HCT116 (cell line): ENCODE measurements at regions not wholly inside any gene's neighbourhood (a gene's known extent, or its start where the extent isn't known, plus 50 kb on each side); places are given as distances from the start of the nearest gene placed in this dataset.

ENCODE experiments used
- ATAC-seq: fragments of 200-7000 bp; cut with Tn5 transposase; 2 replicates; pipeline ENCODE4 v1.9.1; 2020; ENCODE audit warnings: mild to moderate bottlenecking, moderate library complexity
- BruUV-seq: library from RNA; stranded (reverse); fragments of 400-500 nt; replicated peaks from 2 replicates; lab custom pipeline; 2021; lab: Mats Ljungman, UMichigan
- CTCF ChIA-PET: fragments of 300-600 bp; sonication (Branson Sonifier 250); formaldehyde crosslinking; loops from one replicate; lab custom pipeline; 2021; ENCODE audit warnings: antibody characterized with exemption; lab: Charles Lee
- POLR2A ChIA-PET: fragments of 300-600, 350-600 bp; sonication (Branson Sonifier 250); formaldehyde crosslinking; loops from one replicate; lab custom pipeline; 2021; ENCODE audit warnings: antibody characterized with exemption; lab: Charles Lee
- RAD21 ChIA-PET, 2 experiments: fragments of 300-600 bp; sonication (Branson Sonifier 250); formaldehyde crosslinking; loops; one replicate each; lab custom pipeline; 2023; ENCODE audit warnings: low total read pairs in 2 of 2; ENCODE audit not compliant: uncharacterized antibody in 2 of 2, unreplicated experiment in 2 of 2, low non-redundant PET in 1 of 2; lab: Charles Lee
- DNase-seq: peaks from one replicate; pipeline ENCODE4 v3.0.0-alpha.2; 2010; ENCODE audit warnings: low read depth, low spot score
- H2AFZ ChIP-seq: fragments of 200-600 bp; shearing (Covaris generic), sonication (generic); 2 replicates; pipeline ENCODE4 v1.6.1; 2017; ENCODE audit warnings: low read depth, mixed run types, mixed read lengths, antibody characterized with exemption, low read length; ENCODE audit not compliant: poor library complexity, severe bottlenecking
- H3K27ac ChIP-seq: 2 replicates; pipeline ENCODE4 v1.5.1; 2012; ENCODE audit warnings: low read depth, low read length
- H3K27me3 ChIP-seq: fragments of 200-600 bp; sonication (generic); 2 replicates; pipeline ENCODE4 v1.6.1; 2016; ENCODE audit warnings: mixed run types, low read length, mixed read lengths; ENCODE audit not compliant: insufficient read depth
- H3K36me3 ChIP-seq, 2 experiments: fragments of 200-500 bp in 1 of 2; fragments of 200-600 bp in 1 of 2; sonication (Bioruptor generic) in 1 of 2; sonication (generic) in 1 of 2; 2 replicates each; pipeline versions ENCODE4 v1.5.1 to v1.6.1; 2014 to 2016; ENCODE audit warnings: low read length in 2 of 2, inconsistent platforms in 1 of 2, mixed read lengths in 1 of 2, mixed run types in 1 of 2; ENCODE audit not compliant: insufficient read depth in 2 of 2, control insufficient read depth in 1 of 2
- H3K4me1 ChIP-seq, 2 experiments: fragments of 200-600 bp in 1 of 2; sonication (generic) in 1 of 2; 2 replicates each; pipeline versions ENCODE4 v1.5.1 to v1.6.1; 2012 to 2017; ENCODE audit warnings: low read length in 2 of 2, inconsistent platforms in 1 of 2, mild to moderate bottlenecking in 1 of 2, mixed read lengths in 1 of 2, mixed run types in 1 of 2, moderate library complexity in 1 of 2; ENCODE audit not compliant: insufficient read depth in 2 of 2, control insufficient read depth in 1 of 2
- H3K4me2 ChIP-seq: fragments of 200-600 bp; sonication (generic); 2 replicates; pipeline ENCODE4 v1.6.1; 2017; ENCODE audit warnings: mixed run types, low read length, mixed read lengths
- H3K4me3 ChIP-seq, 2 experiments: fragments of 200-600 bp in 1 of 2; sonication (generic) in 1 of 2; replicated peaks in 1 of 2; 2 replicates each; pipeline ENCODE4 v1.5.1; 2011 to 2016; ENCODE audit warnings: low read length in 2 of 2, control low read depth in 1 of 2, low read depth in 1 of 2, mild to moderate bottlenecking in 1 of 2, mixed read lengths in 1 of 2, mixed run types in 1 of 2
- H3K79me2 ChIP-seq: fragments of 200-600 bp; sonication (generic); 2 replicates; pipeline ENCODE4 v1.6.1; 2017; ENCODE audit warnings: mild to moderate bottlenecking, mixed run types, low read length, moderate library complexity, mixed read lengths; ENCODE audit not compliant: insufficient read depth
- H3K9ac ChIP-seq: fragments of 200-600 bp; sonication (generic); 2 replicates; pipeline ENCODE4 v1.6.1; 2016; ENCODE audit warnings: low read length, mixed read lengths
- H3K9me2 ChIP-seq: fragments of 200-600 bp; sonication (generic), shearing (Covaris generic); 2 replicates; pipeline ENCODE4 v1.6.1; 2017; ENCODE audit warnings: mixed run types, mild to moderate bottlenecking, moderate library complexity; ENCODE audit not compliant: insufficient read depth
- H3K9me3 ChIP-seq, 2 experiments: fragments of 200-500 bp in 1 of 2; fragments of 200-600 bp in 1 of 2; sonication (Bioruptor generic) in 1 of 2; sonication (generic) in 1 of 2; 2 replicates each; pipeline ENCODE4 v1.6.1; 2014 to 2017; ENCODE audit warnings: low read length in 2 of 2, mixed read lengths in 2 of 2, inconsistent platforms in 1 of 2, low read depth in 1 of 2, mild to moderate bottlenecking in 1 of 2, mixed run types in 1 of 2, moderate library complexity in 1 of 2; ENCODE audit not compliant: control insufficient read depth in 1 of 2, insufficient read depth in 1 of 2
- H4K20me1 ChIP-seq: fragments of 200-600 bp; sonication (generic), shearing (Covaris generic); 2 replicates; pipeline ENCODE4 v1.6.1; 2017; ENCODE audit warnings: mixed run types, mild to moderate bottlenecking, moderate library complexity; ENCODE audit not compliant: insufficient read depth
- CBX3 ChIP-seq: IDR thresholded peaks from 2 replicates; pipeline ENCODE4 v1.6.1; 2012; ENCODE audit warnings: low read depth
- EGR1 ChIP-seq: IDR thresholded peaks from 2 replicates; pipeline ENCODE4 v1.6.1; 2012; ENCODE audit warnings: low read depth
- EZH2phosphoT487 ChIP-seq: fragments of 200-600 bp; IDR thresholded peaks from 2 replicates; pipeline ENCODE4 v1.6.1; 2018; ENCODE audit warnings: antibody characterized with exemption, borderline replicate concordance
- POLR2A ChIP-seq: IDR thresholded peaks from 2 replicates; pipeline ENCODE4 v1.7.0; 2011; ENCODE audit warnings: borderline replicate concordance; ENCODE audit not compliant: insufficient read depth, insufficient read length; ENCODE audit errors: extremely low read depth
- POLR2AphosphoS5 ChIP-seq: IDR thresholded peaks from 2 replicates; pipeline ENCODE4 v1.6.1; 2011; ENCODE audit warnings: mild to moderate bottlenecking, low read depth, low read length, moderate library complexity
- SIN3A ChIP-seq: IDR thresholded peaks from 2 replicates; pipeline ENCODE4 v1.6.1; 2012; ENCODE audit warnings: low read depth
- SRF ChIP-seq: IDR thresholded peaks from 2 replicates; pipeline ENCODE4 v1.6.1; 2012; ENCODE audit warnings: low read depth
- TCF7L2 ChIP-seq: IDR thresholded peaks from 2 replicates; pipeline ENCODE4 v1.7.0; 2011; ENCODE audit warnings: borderline replicate concordance, inconsistent platforms; ENCODE audit not compliant: insufficient read depth, insufficient read length; ENCODE audit errors: extremely low read depth
- YY1 ChIP-seq: IDR thresholded peaks from 2 replicates; pipeline ENCODE4 v1.6.1; 2011; ENCODE audit warnings: low read length, low read depth, moderate library complexity, mild to moderate bottlenecking; ENCODE audit not compliant: insufficient replicate concordance; ENCODE audit errors: extremely low read depth
- ZFX ChIP-seq: fragments of 450-650 bp; IDR thresholded peaks from 2 replicates; pipeline ENCODE4 v1.6.1; 2017
- intact Hi-C: fragments of 100-400 bp; cut with micrococcal nuclease; formaldehyde crosslinking; loops from 2 replicates; pipeline ENCODE4 v1.10.0; 2022
- TF ChIP-seq, protein P1 (sequence below): IDR thresholded peaks from 2 replicates; pipeline ENCODE4 v1.6.1; 2012
- TF ChIP-seq, protein P2 (sequence below), 3 experiments: fragments of 200-600 bp in 1 of 3; sonication (generic) in 1 of 3; IDR thresholded peaks in 2 of 3; conservative IDR thresholded peaks in 1 of 3; 2 replicates each; pipeline ENCODE4 v1.5.1; 2012 to 2017; ENCODE audit warnings: low read depth in 2 of 3, low read length in 2 of 3, antibody characterized with exemption in 1 of 3, borderline replicate concordance in 1 of 3, control low read depth in 1 of 3, mild to moderate bottlenecking in 1 of 3, mixed read lengths in 1 of 3, mixed run types in 1 of 3, moderate library complexity in 1 of 3; ENCODE audit not compliant: insufficient read depth in 1 of 3

DNA sequence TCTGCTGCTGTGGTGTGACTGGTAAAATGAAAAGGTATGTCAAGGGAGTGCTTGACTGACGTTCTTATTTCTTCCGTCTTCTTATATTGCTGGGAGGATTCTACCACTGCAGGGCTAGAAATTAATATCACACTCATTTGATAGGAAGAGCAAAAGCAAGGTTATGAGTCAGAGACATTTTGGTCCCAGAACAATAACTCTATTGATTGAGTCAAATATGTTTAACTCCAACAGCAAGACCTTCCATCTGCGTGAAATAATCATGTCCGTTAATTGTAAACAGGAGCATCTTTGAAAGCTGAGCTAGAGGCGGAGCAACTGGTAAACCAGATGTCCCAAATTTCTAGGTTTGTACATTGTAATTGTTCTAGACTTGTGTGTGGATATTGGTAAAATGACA, 1293.6 kb downstream of the AACS start (continued):
- TF ChIP-seq, protein P1, sequence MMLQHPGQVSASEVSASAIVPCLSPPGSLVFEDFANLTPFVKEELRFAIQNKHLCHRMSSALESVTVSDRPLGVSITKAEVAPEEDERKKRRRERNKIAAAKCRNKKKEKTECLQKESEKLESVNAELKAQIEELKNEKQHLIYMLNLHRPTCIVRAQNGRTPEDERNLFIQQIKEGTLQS, result no peak
- no peak for TF ChIP-seq EGR1
- TF ChIP-seq POLR2A, result no peak
- no peak for TF ChIP-seq SRF
- TF ChIP-seq, protein P2, sequence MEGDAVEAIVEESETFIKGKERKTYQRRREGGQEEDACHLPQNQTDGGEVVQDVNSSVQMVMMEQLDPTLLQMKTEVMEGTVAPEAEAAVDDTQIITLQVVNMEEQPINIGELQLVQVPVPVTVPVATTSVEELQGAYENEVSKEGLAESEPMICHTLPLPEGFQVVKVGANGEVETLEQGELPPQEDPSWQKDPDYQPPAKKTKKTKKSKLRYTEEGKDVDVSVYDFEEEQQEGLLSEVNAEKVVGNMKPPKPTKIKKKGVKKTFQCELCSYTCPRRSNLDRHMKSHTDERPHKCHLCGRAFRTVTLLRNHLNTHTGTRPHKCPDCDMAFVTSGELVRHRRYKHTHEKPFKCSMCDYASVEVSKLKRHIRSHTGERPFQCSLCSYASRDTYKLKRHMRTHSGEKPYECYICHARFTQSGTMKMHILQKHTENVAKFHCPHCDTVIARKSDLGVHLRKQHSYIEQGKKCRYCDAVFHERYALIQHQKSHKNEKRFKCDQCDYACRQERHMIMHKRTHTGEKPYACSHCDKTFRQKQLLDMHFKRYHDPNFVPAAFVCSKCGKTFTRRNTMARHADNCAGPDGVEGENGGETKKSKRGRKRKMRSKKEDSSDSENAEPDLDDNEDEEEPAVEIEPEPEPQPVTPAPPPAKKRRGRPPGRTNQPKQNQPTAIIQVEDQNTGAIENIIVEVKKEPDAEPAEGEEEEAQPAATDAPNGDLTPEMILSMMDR (IDR thresholded peaks at IDR 0.05 in 2 of 3, conservative IDR thresholded peaks at IDR 0.05 in 1 of 3; ENCODE audit: borderline replicate concordance in 1 of 3, insufficient read depth in 1 of 3, low read depth in 2 of 3, low read length in 2 of 3), result no peak
- no peak for TF ChIP-seq SIN3A
- TF ChIP-seq CBX3, result no peak

DNA sequence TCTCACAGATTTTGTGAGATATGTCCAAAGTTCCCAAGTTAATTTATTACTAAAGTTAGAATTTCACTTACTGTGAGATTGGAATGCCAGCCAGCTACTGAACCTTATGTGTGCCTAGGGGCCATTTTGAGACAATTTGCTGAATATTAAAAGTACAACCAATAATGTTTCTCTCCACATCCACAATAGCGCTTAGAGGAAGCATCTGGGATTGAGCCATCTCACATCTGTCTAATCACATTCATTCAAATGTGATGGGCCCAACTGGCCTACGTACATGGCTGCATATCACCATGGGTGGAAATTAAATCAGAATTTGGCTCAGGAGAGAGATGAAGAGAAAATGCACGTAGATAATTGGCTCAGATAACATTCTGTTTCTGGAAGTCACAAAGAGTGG, 1294.0 kb downstream of the AACS start:
- ChIA-PET POLR2A (no interaction called here), RAD21 (no interaction called here), CTCF (no interaction called here)
- intact Hi-C loops, result no loop called here
- peaks cover 9 to 10% of the 10 kb centered on the region in 2 experiments; a peak in 2 of 4 replicates for H3K9me3 ChIP-seq
- H3K4me3 ChIP-seq, result no peak overlapping the region
- H3K27me3 ChIP-seq, result no peaks in the 10 kb centered on the region
- no peaks in the 10 kb centered on the region for H3K4me1 ChIP-seq
- H2AFZ ChIP-seq, result no peak overlapping the region
- TF ChIP-seq EGR1, result no peak
- no peaks in the 10 kb centered on the region for H3K79me2 ChIP-seq
- no peak overlapping the region for H3K4me2 ChIP-seq
- no peak overlapping the region for H3K27ac ChIP-seq
- ATAC-seq, result no peak
- no peak overlapping the region for H3K9ac ChIP-seq
- no peak for DNase-seq
- no peaks in the 10 kb centered on the region for H4K20me1 ChIP-seq
- no peaks in the 10 kb centered on the region for H3K9me2 ChIP-seq
- no TSS peak for BruUV-seq
- no peaks in the 10 kb centered on the region for H3K36me3 ChIP-seq

DNA sequence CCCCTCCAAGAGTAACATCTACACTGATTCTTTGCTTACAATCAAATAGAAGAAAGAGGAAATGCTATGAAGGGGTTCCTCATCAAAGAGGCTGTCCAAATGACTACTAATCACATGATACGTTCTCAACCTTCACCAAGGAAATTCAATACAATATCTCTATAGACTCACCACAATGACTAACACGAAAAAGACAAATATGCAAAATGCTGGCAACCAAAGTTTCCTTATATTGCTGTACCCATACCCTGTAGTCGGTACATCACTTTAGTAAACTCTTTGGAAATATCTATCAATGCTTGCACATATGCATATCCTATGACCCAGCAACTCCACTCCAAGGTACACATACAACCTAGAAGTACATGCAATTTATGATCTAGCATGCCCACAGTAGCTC, 1296.6 kb downstream of the AACS start:
- no peaks in the 10 kb centered on the region for H3K4me1 ChIP-seq
- no peak overlapping the region for H3K27ac ChIP-seq
- intact Hi-C loops, result no loop called here
- H4K20me1 ChIP-seq, result no peaks in the 10 kb centered on the region
- TF ChIP-seq EZH2phosphoT487, result no peak
- TF ChIP-seq YY1, result no peak
- no peak for TF ChIP-seq ZFX
- no peak for TF ChIP-seq POLR2AphosphoS5
- TF ChIP-seq TCF7L2, result no peak
- H3K4me2 ChIP-seq, result no peak overlapping the region
- no peaks in the 10 kb centered on the region for H3K36me3 ChIP-seq
- peaks cover 13 to 16% of the 10 kb centered on the region in 2 experiments; a peak in 3 of 4 replicates for H3K9me3 ChIP-seq
- H3K4me3 ChIP-seq, result no peak overlapping the region
- no peaks in the 10 kb centered on the region for H3K27me3 ChIP-seq
- no peaks in the 10 kb centered on the region for H3K9me2 ChIP-seq
- H3K9ac ChIP-seq, result no peak overlapping the region
- DNase-seq (no peak), ATAC-seq (no peak)
- H2AFZ ChIP-seq, result no peak overlapping the region
- POLR2A ChIA-PET, result no interaction called here
- no peaks in the 10 kb centered on the region for H3K79me2 ChIP-seq
- CTCF ChIA-PET, result no interaction called here
- no TSS peak for BruUV-seq
- RAD21 ChIA-PET, result no interaction called here
